Epithelial cell of esophagus (primary cell): ENCODE measurements at regions not wholly inside any gene's neighbourhood (a gene's known extent, or its start where the extent isn't known, plus 50 kb on each side); places are given as distances from the start of the nearest gene placed in this dataset.

Source experiments
- DNase-seq: peaks from one replicate; pipeline ENCODE4 v3.0.0; 2010; ENCODE audit warnings: low read depth
- H3K4me3 ChIP-seq: 2 replicates; pipeline ENCODE4 v1.5.1; 2011; ENCODE audit warnings: mild to moderate bottlenecking, low read length, control low read depth
- CTCF ChIP-seq: IDR thresholded peaks from 2 replicates; pipeline ENCODE4 v1.5.1; 2011; ENCODE audit warnings: low read depth, mild to moderate bottlenecking, low read length, control low read depth, inconsistent platforms; ENCODE audit not compliant: insufficient read depth; ENCODE audit errors: missing control alignments

DNA sequence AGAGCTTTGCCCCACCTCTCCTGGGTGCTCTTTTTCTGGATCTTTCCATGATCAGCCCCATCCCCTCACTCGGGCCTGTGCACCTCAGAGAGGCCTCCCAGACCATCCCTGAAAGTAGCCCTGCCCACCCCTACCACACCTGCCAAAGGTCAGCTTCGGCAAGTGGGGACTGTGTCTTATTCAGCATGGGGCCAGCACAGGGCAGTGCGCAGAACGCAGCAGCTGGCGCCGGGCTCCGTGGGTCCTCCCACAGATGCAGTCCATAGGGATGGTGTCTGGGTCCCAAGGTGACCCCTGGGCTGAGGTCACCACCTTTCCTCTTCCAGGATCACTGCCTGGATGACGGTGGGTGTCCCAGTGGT is 79.4 kb downstream of the CEBPB start:
- H3K4me3 ChIP-seq: no peak overlapping the region
- TF ChIP-seq CTCF: no peak
- no peak for DNase-seq

DNA sequence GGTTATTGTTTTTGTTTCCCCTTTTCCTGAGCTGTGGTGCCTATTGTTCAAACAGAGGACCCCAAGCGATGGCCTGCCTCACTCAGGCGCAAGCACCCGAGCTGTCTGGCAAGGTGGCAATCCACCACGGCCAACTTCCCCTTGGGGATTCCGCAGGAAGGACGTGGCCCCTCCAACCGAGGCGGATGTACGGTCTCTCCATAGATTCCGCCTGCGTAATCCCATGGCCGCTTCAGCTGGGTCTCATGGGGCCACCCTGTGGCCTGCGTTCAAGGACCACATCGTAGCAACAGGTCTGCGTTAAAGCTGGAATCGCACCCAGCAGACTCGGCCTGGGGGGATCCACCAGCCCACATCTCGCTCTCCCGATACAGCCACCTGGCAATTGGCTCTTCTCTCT is 79.9 kb downstream of the CEBPB start:
- TF ChIP-seq CTCF: no peak
- H3K4me3 ChIP-seq: no peak overlapping the region
- DNase-seq: no peak

GRCh38 chr20:50271176-50271575 is 80.5 kb downstream of the CEBPB start:
- no peak overlapping the region for H3K4me3 ChIP-seq
- DNase-seq: no peak

DNA sequence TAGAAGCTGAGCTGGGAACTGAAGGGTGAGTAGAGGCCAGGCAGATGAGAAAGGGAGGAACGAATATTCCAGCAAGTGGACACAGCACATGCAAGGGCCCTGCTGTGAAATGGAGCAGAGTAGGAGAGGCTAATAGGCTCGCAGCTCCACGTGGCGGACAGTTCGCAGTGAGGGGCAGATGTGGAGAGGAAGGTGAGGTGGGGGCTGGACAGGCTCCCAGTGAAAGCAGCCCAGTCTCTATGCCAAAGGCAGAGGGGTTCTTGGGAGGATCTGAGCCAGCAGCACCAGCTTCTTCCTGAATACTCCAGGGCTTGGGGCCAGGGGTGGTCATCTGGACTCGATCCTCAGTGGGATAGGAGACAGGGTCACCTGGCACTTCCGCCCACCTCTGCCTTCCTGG is 81.0 kb downstream of the CEBPB start:
- DNase-seq: no peak
- no peak overlapping the region for H3K4me3 ChIP-seq
- TF ChIP-seq CTCF: no peak

More at GRCh38 chr20:50271176-50271575, 80.5 kb downstream of the CEBPB start:
- TF ChIP-seq CTCF: no peak

DNA sequence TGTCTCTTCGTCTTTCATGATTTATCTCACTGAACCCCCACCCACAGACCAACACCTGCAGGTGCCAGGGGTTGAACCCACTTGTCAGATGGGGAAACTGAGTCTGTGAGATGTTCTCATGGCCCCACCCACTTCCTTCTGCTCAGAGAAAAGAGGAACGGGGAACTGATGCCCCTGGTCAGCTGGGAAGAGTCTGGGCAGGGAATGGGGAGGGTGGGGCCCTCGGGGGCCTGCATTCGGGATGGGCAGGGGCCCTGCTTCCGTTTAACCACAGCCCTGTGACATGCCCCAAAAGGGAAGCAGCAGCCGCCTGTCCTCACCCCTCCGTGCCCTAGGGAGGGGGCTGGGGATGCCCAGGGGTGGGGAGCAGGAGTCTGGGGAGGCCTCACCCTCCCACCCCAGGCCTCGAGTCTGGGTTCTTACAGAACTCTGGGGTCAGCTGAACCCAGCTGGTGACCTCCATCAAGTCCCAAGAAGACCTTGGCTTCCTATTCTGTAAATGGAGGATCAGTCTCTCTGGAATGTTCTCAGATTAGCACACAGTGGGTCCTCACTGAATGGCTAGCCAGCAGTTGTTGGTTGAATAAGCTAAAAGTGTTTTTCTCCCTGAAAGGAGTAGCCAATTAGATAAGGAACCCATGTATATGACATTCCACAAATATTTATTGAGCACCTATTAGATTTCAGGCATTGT is 81.5 kb downstream of the CEBPB start:
- H3K4me3 ChIP-seq: no peak overlapping the region
- TF ChIP-seq CTCF: no peak
- DNase-seq: no peak

GRCh38 chr20:50272724-50273446 is 82.3 kb downstream of the CEBPB start:
- no peak for DNase-seq
- no peak for TF ChIP-seq CTCF
- H3K4me3 ChIP-seq: no peak overlapping the region
